NCI-H524 treated with DMSO at 0.1 percent for 48 hours (cell line): ENCODE measurements at regions not wholly inside any gene's neighbourhood (a gene's known extent, or its start where the extent isn't known, plus 50 kb on each side); places are given as distances from the start of the nearest gene placed in this dataset.
"Not testable (repeated sequence)": the region's sequence is repeated elsewhere in the genome, so short reads cannot be mapped to it uniquely, and the experiment has no call there.

ENCODE experiments used
- DNase-seq: peaks from one replicate; lab custom pipeline; 2025; lab: John Stamatoyannopoulos, UW

DNA sequence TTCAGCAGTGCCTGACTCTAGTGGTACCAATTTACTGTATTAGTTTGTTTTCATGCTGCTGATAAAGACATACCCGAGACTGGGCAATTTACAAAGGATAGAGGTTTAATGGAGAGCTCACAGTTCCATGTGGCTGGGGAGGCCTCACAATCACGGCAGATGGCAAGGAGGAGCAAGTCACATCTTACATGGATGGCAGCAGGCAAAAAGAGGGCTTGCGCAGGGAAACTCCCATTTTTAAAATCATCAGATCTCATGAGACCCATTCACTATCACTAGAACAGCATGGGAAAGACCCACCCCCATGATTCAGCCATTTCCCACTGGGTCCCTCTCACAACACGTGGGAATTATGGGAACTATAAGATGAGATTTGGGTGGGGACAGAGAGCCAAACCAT, 243.7 kb upstream of the KLF3 start:
- not testable (repeated sequence) for DNase-seq

DNA sequence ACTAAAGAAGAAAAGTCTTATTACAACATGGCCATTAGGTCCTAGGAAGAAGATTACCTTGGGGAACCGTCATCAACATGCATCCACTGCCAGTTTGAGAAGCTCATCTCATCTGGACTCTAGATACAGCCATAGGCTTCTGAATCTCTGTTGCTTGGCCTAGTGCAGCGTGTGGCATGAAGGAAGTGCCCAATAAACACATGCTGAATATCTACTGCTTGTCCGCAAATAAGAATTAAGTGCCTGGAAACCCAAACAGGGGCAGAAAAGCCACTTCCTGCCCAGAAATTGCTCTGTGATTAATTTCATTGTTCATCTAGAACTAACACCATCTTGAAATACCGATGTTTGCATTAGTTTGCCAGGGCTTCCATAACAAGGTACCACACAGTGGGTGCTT, 241.1 kb upstream of the KLF3 start:
- no peak for DNase-seq

DNA sequence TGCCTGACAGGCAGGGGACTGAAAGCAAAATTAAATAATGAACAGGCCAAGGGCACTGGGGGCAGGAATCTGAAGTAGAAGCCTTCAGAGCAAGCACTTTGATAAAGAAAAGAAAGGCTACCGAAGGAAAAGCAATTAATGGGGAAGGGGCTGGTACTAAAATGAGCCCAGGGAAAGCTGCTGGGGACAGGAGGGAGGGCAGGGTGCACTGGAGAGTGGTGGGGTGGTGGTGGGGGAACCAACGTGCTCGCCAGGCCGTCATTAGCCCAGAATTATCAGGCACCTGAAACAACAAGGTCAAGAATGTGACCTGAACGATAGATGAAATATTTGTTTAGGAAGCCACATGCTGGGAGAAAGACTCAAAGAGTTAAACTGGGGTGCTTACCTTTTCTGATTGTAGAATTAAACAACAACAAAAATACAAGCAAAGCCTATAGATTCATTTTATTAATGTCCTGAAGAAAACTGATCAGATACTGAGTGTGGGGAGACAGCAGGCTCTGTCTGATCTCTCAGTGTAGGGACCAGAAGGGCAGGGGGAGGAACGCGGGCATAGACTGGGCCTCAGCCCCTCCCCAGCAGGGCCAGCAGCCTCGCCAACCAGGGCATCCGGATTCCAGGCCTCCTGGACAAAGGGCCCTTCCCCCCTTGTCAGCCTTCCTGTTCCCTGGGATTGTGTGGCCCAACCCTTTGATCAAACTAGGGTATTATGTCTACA, 239.7 kb upstream of the KLF3 start:
- DNase-seq, result no peak

GRCh38 chr4:38426532-38426931, 237.5 kb upstream of the KLF3 start:
- DNase-seq, result no peak

DNA sequence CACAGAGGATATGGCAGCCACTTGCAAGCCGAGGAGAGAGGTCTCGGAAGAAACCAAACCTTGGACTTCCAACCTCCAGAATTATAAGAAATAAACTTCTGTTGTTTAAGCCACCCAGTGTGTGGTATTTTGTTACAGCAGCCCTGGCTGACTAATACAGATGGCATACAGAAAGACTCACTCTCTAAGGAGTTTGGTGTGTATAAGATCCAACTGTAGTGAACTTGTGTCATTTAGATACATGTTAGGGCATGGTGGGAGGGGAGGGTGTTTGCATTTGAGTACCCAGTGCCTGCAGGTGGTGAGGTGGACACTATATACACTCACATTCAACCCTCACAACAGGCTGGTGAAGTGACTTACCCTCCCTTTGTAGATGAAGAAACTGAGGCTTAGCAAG, 233.2 kb upstream of the KLF3 start:
- DNase-seq, result no peak

DNA sequence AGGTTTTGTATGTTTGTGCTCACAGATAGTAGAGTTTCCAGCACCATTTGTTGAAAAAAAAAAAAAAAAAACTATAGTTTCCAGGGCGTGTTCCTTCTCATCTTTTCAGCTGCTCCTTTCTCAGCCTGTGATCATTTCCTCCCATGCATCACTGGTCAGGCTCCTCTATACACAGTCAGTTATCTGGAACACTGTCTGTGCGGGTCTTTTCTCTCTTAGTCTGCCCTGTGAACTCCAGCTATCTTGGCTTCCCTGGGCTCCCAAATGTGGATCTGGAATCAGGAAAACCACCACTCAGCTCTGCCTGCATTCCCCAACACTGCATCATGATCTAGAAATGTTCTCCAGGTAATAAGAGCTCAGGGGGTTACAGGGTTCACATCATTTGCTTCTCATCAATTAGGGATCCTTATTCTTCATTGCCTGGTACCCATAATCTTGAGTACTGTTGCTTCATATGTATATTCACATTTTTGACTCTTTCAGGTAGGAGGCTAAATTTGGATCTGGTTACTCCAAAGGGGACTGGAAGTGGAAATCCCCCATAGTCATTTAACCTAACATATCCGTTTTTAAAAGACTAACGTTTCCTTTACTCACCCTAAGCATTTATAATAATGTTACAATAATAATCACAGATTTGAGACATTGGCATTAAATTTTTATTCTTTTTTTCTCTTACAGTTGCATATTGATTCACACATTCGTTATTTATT, 221.8 kb upstream of the KLF3 start:
- DNase-seq, result no peak

GRCh38 chr4:38449506-38450174, 214.4 kb upstream of the KLF3 start:
- DNase-seq, result no peak

DNA sequence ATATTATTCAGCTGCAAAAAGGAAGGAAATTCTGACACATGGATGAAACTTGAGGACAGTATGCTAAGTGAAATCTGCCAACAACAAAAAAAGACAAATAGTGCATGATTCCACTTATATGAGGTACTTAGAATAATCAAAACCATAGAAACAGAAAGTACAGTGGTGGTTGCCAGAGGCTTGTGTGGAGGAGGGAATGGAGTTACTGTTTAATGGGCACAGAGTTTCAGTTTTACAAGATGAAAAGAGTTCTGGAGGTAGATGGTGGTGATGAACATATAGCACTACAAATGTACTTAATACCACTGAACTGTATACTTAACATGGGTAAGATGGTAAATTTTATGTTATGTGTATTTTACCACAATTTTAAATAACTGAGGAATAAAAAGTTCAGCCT, 212.0 kb upstream of the KLF3 start:
- no peak for DNase-seq

GRCh38 chr4:38452542-38452941, 211.5 kb upstream of the KLF3 start:
- no peak for DNase-seq

DNA sequence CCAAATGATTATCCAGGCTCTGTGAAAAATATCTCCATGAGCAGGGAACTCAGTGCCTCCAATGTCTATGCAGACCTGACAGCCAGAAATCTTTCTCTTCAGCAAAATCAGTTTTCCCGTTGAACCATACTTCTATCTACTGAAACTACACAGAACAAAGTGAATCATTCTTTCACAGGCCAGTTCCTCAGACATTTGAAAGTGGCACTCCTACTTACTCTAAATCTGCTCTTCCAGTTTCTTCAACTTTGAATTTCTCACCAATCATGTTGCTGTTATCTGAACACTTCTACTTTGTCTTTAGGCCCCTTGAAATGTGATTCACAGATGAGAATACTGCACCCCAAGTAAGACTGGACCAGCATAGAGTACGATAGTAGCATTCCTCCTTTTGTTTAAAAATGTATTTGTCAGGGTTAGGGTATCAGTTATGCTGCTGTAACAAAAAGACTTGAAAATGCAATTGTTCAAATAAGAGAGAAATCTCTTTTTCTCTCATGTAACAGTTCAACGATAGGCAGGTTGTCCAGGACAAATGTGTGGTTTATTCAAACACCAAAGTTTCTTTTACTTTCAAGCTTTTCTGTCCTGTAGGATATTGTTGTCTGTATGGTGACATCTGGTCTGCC, 210.6 kb upstream of the KLF3 start:
- DNase-seq, result no peak

DNA sequence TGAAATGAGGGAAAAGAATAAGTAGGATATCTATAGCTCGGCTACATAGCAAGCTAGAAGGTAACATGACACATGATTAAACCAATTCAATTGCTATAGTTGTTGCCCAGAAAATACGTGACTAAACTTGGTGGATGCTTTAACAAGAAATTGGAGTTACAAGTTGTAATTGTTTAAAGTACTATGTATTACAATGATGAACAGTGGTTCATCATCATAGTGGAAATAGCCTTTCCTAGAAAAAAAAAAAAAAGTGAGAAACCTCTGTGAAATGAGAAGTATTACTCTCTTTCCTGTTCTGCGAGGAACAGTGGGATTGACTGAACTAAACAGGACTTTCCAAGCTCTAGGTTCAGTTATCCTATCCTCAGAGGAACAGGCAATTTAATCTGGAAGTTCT, 209.7 kb upstream of the KLF3 start:
- DNase-seq, result no peak

- DNase-seq, result no peak
Measured at GRCh38 chr4:38455092-38455862, 208.7 kb upstream of the KLF3 start.

GRCh38 chr4:38456096-38456495, 207.9 kb upstream of the KLF3 start:
- no peak for DNase-seq

DNA sequence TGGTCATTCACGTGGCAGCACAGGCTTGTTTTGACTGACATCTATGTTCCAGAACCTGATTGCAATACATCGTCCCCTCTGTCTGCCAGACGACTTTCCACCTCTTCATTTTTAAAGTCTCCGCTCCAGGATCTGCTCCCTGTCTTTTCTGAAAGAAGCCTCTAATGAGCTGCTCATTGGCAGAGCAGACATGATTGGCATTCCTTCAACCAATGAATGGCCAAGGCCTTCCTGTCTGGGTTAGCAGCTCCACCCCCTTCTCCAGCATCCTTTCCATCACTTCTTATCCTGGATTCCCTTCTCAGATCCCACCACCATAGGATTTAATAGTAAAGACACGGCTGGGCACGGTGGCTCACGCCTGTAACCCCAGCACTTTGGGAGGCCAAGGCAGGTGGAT, 202.7 kb upstream of the KLF3 start:
- no peak for DNase-seq

GRCh38 chr4:38462367-38463055, 201.5 kb upstream of the KLF3 start:
- no peak for DNase-seq

GRCh38 chr4:38463268-38463958, 200.6 kb upstream of the KLF3 start:
- no peak for DNase-seq

GRCh38 chr4:38464328-38464727, 199.7 kb upstream of the KLF3 start:
- no peak for DNase-seq

DNA sequence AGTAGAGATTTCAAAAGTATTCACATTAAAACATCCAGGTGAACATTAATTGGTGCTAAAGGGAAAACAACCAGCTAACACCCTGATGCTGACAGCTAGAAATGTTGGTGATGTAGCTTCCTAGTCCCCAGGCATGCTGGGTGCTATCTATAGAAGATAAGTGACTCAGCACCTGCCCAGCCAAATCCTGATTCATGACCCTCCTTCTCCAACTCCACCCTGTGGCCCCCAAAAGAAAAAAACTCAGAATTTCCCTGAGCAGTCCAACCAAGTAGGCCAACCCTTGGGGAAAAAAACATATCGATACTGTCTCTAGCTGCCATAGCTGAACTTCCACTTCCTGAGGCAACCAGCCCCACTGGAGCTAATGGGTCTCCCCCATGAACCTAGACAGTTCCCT, 197.6 kb upstream of the KLF3 start:
- DNase-seq, result no peak

GRCh38 chr4:38467296-38467695, 196.7 kb upstream of the KLF3 start:
- DNase-seq, result no peak

GRCh38 chr4:38468339-38468866, 195.6 kb upstream of the KLF3 start:
- no peak for DNase-seq

GRCh38 chr4:38469410-38469809, 194.6 kb upstream of the KLF3 start:
- no peak for DNase-seq
